H1 (cell line): ENCODE measurements at regions not wholly inside any gene's neighbourhood (a gene's known extent, or its start where the extent isn't known, plus 50 kb on each side); places are given as distances from the start of the nearest gene placed in this dataset.

ENCODE experiments used
- CTCF ChIA-PET: fragments of 300-600 bp; sonication (Branson Sonifier 250); formaldehyde crosslinking; loops from one replicate; lab custom pipeline; 2021; ENCODE audit not compliant: partially characterized antibody; lab: Charles Lee
- POLR2A ChIA-PET: fragments of 300-600 bp; sonication (Branson Sonifier 250); formaldehyde crosslinking; loops from one replicate; lab custom pipeline; 2021; ENCODE audit warnings: inconsistent platforms; ENCODE audit not compliant: partially characterized antibody; lab: Charles Lee
- DNase-seq, 2 experiments: peaks; one replicate each; pipeline versions ENCODE4 v3.0.0 to v3.0.0-alpha.2; 2010 to 2022; ENCODE audit warnings: low spot score in 2 of 2, low read depth in 1 of 2, mixed read lengths in 1 of 2
- FAIRE-seq: peaks from 2 replicates; lab custom pipeline; 2011; peaks lifted over from hg19 to GRCh38; lab: Jason Lieb, UNC
- H2AFZ ChIP-seq: 2 replicates; pipeline ENCODE4 v1.8.1; 2012; ENCODE audit warnings: low read length, inconsistent platforms
- H2AK5ac ChIP-seq: 2 replicates; pipeline ENCODE4 v1.6.1; 2013; ENCODE audit warnings: low read depth, low read length
- H2BK120ac ChIP-seq: replicated peaks from 2 replicates; pipeline ENCODE3; 2013; ENCODE audit warnings: low read depth, low read length, inconsistent platforms
- H2BK12ac ChIP-seq: 2 replicates; pipeline ENCODE4 v1.6.1; 2013; ENCODE audit warnings: low read depth, low read length
- H2BK15ac ChIP-seq: 2 replicates; pipeline ENCODE4 v1.6.1; 2013; ENCODE audit warnings: low read length
- H2BK20ac ChIP-seq: 2 replicates; pipeline ENCODE4 v1.6.1; 2013; ENCODE audit warnings: low read length
- H2BK5ac ChIP-seq: 2 replicates; pipeline ENCODE4 v1.6.1; 2013; ENCODE audit warnings: low read depth, low read length
- H3K14ac ChIP-seq: 2 replicates; pipeline ENCODE4 v1.6.1; 2013; ENCODE audit warnings: inconsistent platforms; ENCODE audit not compliant: insufficient read length
- H3K18ac ChIP-seq: 2 replicates; pipeline ENCODE4 v1.6.1; 2013; ENCODE audit warnings: low read length; ENCODE audit errors: extremely low read depth
- H3K23ac ChIP-seq: 2 replicates; pipeline ENCODE4 v1.6.1; 2013; ENCODE audit warnings: inconsistent platforms; ENCODE audit not compliant: insufficient read length
- H3K23me2 ChIP-seq: 2 replicates; pipeline ENCODE4 v1.6.1; 2013; ENCODE audit warnings: low read depth, low read length
- H3K27ac ChIP-seq: 2 replicates; pipeline ENCODE4 v1.6.1; 2011; ENCODE audit warnings: low read depth, low read length, inconsistent platforms
- H3K27me3 ChIP-seq, 4 experiments: replicated peaks in 1 of 4; 1 replicate in 1 of 4; 2 replicates in 3 of 4; pipeline versions ENCODE4 v1.6.1 to v1.8.1; 2011 to 2013; ENCODE audit warnings: low read length in 3 of 4, mild to moderate bottlenecking in 3 of 4, inconsistent platforms in 2 of 4, mixed read lengths in 2 of 4, moderate library complexity in 1 of 4; ENCODE audit not compliant: control insufficient read depth in 3 of 4, insufficient read depth in 3 of 4; ENCODE audit errors: extremely low read depth in 1 of 4
- H3K36me3 ChIP-seq, 4 experiments: 2 replicates each; pipeline versions ENCODE4 v1.6.1 to v1.8.1; 2011 to 2013; ENCODE audit warnings: mild to moderate bottlenecking in 4 of 4, low read length in 3 of 4, moderate library complexity in 2 of 4, control low read depth in 1 of 4, inconsistent platforms in 1 of 4; ENCODE audit not compliant: insufficient read depth in 4 of 4, control insufficient read depth in 2 of 4
- H3K4ac ChIP-seq: replicated peaks from 2 replicates; pipeline ENCODE3; 2013; ENCODE audit warnings: low read length, low read depth, mixed read lengths, inconsistent platforms; ENCODE audit not compliant: insufficient read length
- H3K4me1 ChIP-seq, 4 experiments: replicated peaks in 1 of 4; 1 replicate in 1 of 4; 2 replicates in 3 of 4; pipeline versions ENCODE4 v1.6.1 to v1.8.1; 2011 to 2013; ENCODE audit warnings: low read length in 3 of 4, inconsistent platforms in 2 of 4, mixed read lengths in 1 of 4; ENCODE audit not compliant: insufficient read depth in 4 of 4, control insufficient read depth in 3 of 4
- H3K4me2 ChIP-seq, 2 experiments: 2 replicates each; pipeline versions ENCODE4 v1.6.1 to v1.8.1; 2011 to 2013; ENCODE audit warnings: low read depth in 2 of 2, low read length in 2 of 2, control low read depth in 1 of 2, inconsistent platforms in 1 of 2, mild to moderate bottlenecking in 1 of 2; ENCODE audit not compliant: insufficient read depth in 1 of 2
- H3K4me3 ChIP-seq, 4 experiments: fragments of 200-600, 300-600 bp in 1 of 4; sonication (generic), shearing (Covaris generic), sonication (Bioruptor Twin) in 1 of 4; 2 replicates each; pipeline versions ENCODE4 v1.5.1 to v1.8.1; 2011 to 2016; ENCODE audit warnings: low read length in 4 of 4, low read depth in 3 of 4, control low read depth in 2 of 4, inconsistent platforms in 2 of 4, mild to moderate bottlenecking in 2 of 4, mixed read lengths in 1 of 4, moderate library complexity in 1 of 4; ENCODE audit not compliant: insufficient read depth in 2 of 4; ENCODE audit errors: extremely low read depth in 1 of 4
- H3K56ac ChIP-seq: replicated peaks from 2 replicates; pipeline ENCODE3; 2013; ENCODE audit warnings: low read depth, mild to moderate bottlenecking, mixed read lengths, low read length, inconsistent platforms; ENCODE audit not compliant: insufficient read length
- H3K79me1 ChIP-seq: 2 replicates; pipeline ENCODE4 v1.6.1; 2013; ENCODE audit warnings: low read depth, low read length, control low read depth
- H3K79me2 ChIP-seq, 2 experiments: 2 replicates each; pipeline versions ENCODE4 v1.6.1 to v1.8.1; 2012 to 2013; ENCODE audit warnings: low read length in 2 of 2, mild to moderate bottlenecking in 2 of 2, inconsistent platforms in 1 of 2; ENCODE audit not compliant: insufficient read depth in 2 of 2, control insufficient read depth in 1 of 2
- H3K9ac ChIP-seq, 4 experiments: replicated peaks in 1 of 4; 1 replicate in 1 of 4; 2 replicates in 3 of 4; pipeline versions ENCODE4 v1.6.1 to v1.8.1; 2011 to 2013; ENCODE audit warnings: low read depth in 3 of 4, low read length in 3 of 4, control low read depth in 2 of 4, mild to moderate bottlenecking in 2 of 4, moderate library complexity in 2 of 4, inconsistent platforms in 1 of 4; ENCODE audit errors: extremely low read depth in 1 of 4
- H3K9me3 ChIP-seq, 2 experiments: 2 replicates each; pipeline versions ENCODE4 v1.6.1 to v1.8.1; 2012 to 2013; ENCODE audit warnings: mild to moderate bottlenecking in 2 of 2, moderate library complexity in 2 of 2, control low read depth in 1 of 2, inconsistent platforms in 1 of 2, low read depth in 1 of 2, low read length in 1 of 2, mixed read lengths in 1 of 2; ENCODE audit not compliant: insufficient read depth in 2 of 2
- H4K20me1 ChIP-seq, 2 experiments: replicated peaks in 1 of 2; 2 replicates each; pipeline versions ENCODE3 to v1.8.1; 2011 to 2013; ENCODE audit warnings: inconsistent platforms in 2 of 2, low read length in 2 of 2, mild to moderate bottlenecking in 1 of 2; ENCODE audit not compliant: insufficient read depth in 2 of 2, control insufficient read depth in 1 of 2
- H4K5ac ChIP-seq: 2 replicates; pipeline ENCODE4 v1.6.1; 2013; ENCODE audit warnings: low read length, low read depth, mixed read lengths, inconsistent platforms; ENCODE audit not compliant: insufficient read length
- H4K8ac ChIP-seq: 2 replicates; pipeline ENCODE4 v1.8.0; 2013; ENCODE audit warnings: mild to moderate bottlenecking, moderate library complexity, low read length, inconsistent platforms; ENCODE audit not compliant: insufficient read depth; ENCODE audit errors: extremely low read depth
- H4K91ac ChIP-seq: replicated peaks from 2 replicates; pipeline ENCODE3; 2013; ENCODE audit warnings: low read length, mixed read lengths, inconsistent platforms; ENCODE audit not compliant: insufficient read length
- CEBPB ChIP-seq: IDR thresholded peaks from 2 replicates; pipeline ENCODE4 v1.6.1; 2012; ENCODE audit warnings: low read depth, low read length
- CHD1 ChIP-seq: IDR thresholded peaks from 2 replicates; pipeline ENCODE4 v1.6.1; 2012; ENCODE audit warnings: low read depth, low read length, improper control_type of control experiment
- CTBP2 ChIP-seq: IDR thresholded peaks from 2 replicates; pipeline ENCODE4 v1.7.0; 2011; ENCODE audit warnings: borderline replicate concordance, mild to moderate bottlenecking, moderate library complexity, mixed read lengths, low read length; ENCODE audit not compliant: insufficient read depth, insufficient read length
- EZH2 ChIP-seq: fragments of 200-600 bp; sonication (generic); IDR thresholded peaks from 2 replicates; pipeline ENCODE4 v1.7.1; 2012; ENCODE audit warnings: low read depth, mild to moderate bottlenecking, moderate library complexity, low read length, inconsistent platforms; ENCODE audit not compliant: severe bottlenecking
- FOSL1 ChIP-seq: IDR thresholded peaks from 2 replicates; pipeline ENCODE4 v1.6.1; 2011; ENCODE audit warnings: mild to moderate bottlenecking, low read depth, low read length, moderate library complexity; ENCODE audit not compliant: insufficient read depth
- KDM1A ChIP-seq: fragments of 200-600, 300-600 bp; sonication (generic); IDR thresholded peaks from 2 replicates; pipeline ENCODE4 v1.7.1; 2016; ENCODE audit warnings: mild to moderate bottlenecking, low read length, borderline replicate concordance
- POU5F1 ChIP-seq: IDR thresholded peaks from 2 replicates; pipeline ENCODE4 v1.6.1; 2011; ENCODE audit warnings: low read depth, mild to moderate bottlenecking, low read length, moderate library complexity
- RXRA ChIP-seq: IDR thresholded peaks from 2 replicates; pipeline ENCODE4 v1.6.1; 2011; ENCODE audit warnings: low read depth, mild to moderate bottlenecking, low read length, moderate library complexity; ENCODE audit not compliant: insufficient read depth
- SP4 ChIP-seq: IDR thresholded peaks from 2 replicates; pipeline ENCODE4 v1.6.1; 2012; ENCODE audit warnings: low read length, inconsistent platforms
- WGBS, 2 experiments: shearing (Covaris generic) in 1 of 2; methylation state at CpG; one replicate each; pipeline versions ENCODE4 v1.1.6 to v1.1.7; 2013 to 2015; ENCODE audit warnings: low lambda C conversion rate in 2 of 2, mixed read lengths in 2 of 2, inconsistent platforms in 1 of 2, low coverage in 1 of 2, missing lambda C conversion rate in 1 of 2; ENCODE audit not compliant: insufficient replicate concordance in 2 of 2, insufficient coverage in 1 of 2, insufficient read length in 1 of 2; ENCODE audit errors: extremely low coverage in 1 of 2, missing lambda C conversion rate in 1 of 2; 5-methylcytosine and 5-hydroxymethylcytosine counted together
- TF ChIP-seq, protein P1 (sequence below), 3 experiments: IDR thresholded peaks; 1 replicate in 2 of 3; 2 replicates in 1 of 3; pipeline versions ENCODE4 v1.5.1 to v1.6.1; 2011; ENCODE audit warnings: low read length in 3 of 3, mild to moderate bottlenecking in 3 of 3, inconsistent platforms in 2 of 3, low read depth in 1 of 3, moderate library complexity in 1 of 3; ENCODE audit not compliant: insufficient read depth in 1 of 3; ENCODE audit errors: control extremely low read depth in 1 of 3
- TF ChIP-seq, protein P2 (sequence below): IDR thresholded peaks from 2 replicates; pipeline ENCODE4 v1.6.1; 2012; ENCODE audit warnings: inconsistent platforms
- TF ChIP-seq, protein P3 (sequence below): IDR thresholded peaks from 2 replicates; pipeline ENCODE4 v1.6.1; 2012; ENCODE audit warnings: inconsistent platforms

DNA sequence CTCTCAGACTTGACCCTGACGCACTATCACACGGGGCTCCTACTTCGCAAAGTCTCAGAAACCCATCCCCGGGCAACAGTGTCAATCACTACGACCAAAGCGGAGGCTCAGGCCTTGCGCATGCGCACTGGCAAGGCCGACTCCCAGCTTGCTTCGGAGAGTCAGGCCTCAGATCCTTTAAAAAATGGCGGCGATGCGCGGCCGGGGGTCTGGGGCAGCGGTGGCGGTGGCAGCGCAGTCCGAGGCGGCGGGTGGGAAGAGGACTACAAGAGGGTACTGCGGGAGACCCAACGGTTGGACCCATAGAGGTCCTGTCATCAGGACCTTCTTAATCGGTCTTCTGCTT lies 196.9 kb downstream of the ZNF716 start:
- Histone ChIP-seq H2BK15ac (no peak overlapping the region), H3K56ac (no peak overlapping the region), H3K4me1 (no peaks in the 10 kb centered on the region), H3K18ac (no peak overlapping the region), H3K4me3 (no peak overlapping the region), H2AFZ (no peak overlapping the region), H2BK5ac (no peak overlapping the region), H4K20me1 (no peaks in the 10 kb centered on the region), H3K4ac (no peak overlapping the region), H3K23ac (no peak overlapping the region), H2BK12ac (no peak overlapping the region), H3K14ac (no peak overlapping the region), H3K27ac (no peak overlapping the region), H3K27me3 (no peaks in the 10 kb centered on the region), H3K79me1 (no peaks in the 10 kb centered on the region), H4K5ac (no peak overlapping the region), H3K9ac (no peak overlapping the region), H2BK120ac (no peak overlapping the region), H2BK20ac (no peak overlapping the region), H2AK5ac (no peak overlapping the region), H4K91ac (no peak overlapping the region), H3K4me2 (no peak overlapping the region), H3K36me3 (peaks cover 0 to 2% (median 0%) of the 10 kb centered on the region in 4 experiments; a peak in 1 of 8 replicates), H4K8ac (no peak overlapping the region), H3K9me3 (peaks cover 52 to 88% of the 10 kb centered on the region in 2 experiments), H3K23me2 (no peaks in the 10 kb centered on the region), H3K79me2 (no peaks in the 10 kb centered on the region)
- DNase-seq = no peak
- ChIA-PET POLR2A (no interaction called here), CTCF (no interaction called here)
- no peak for FAIRE-seq
- 98% methylated on average over 21 of the region's 24 CpGs; no CpG with 5 or more reads in 1 of the 2 experiments for WGBS, 2 experiments
- no peak for TF ChIP-seq CHD1
- no peak for TF ChIP-seq CEBPB
- TF ChIP-seq FOSL1 = no peak
- TF ChIP-seq EZH2 = no peak
- TF ChIP-seq KDM1A = no peak
- TF ChIP-seq, protein P1, sequence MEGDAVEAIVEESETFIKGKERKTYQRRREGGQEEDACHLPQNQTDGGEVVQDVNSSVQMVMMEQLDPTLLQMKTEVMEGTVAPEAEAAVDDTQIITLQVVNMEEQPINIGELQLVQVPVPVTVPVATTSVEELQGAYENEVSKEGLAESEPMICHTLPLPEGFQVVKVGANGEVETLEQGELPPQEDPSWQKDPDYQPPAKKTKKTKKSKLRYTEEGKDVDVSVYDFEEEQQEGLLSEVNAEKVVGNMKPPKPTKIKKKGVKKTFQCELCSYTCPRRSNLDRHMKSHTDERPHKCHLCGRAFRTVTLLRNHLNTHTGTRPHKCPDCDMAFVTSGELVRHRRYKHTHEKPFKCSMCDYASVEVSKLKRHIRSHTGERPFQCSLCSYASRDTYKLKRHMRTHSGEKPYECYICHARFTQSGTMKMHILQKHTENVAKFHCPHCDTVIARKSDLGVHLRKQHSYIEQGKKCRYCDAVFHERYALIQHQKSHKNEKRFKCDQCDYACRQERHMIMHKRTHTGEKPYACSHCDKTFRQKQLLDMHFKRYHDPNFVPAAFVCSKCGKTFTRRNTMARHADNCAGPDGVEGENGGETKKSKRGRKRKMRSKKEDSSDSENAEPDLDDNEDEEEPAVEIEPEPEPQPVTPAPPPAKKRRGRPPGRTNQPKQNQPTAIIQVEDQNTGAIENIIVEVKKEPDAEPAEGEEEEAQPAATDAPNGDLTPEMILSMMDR (IDR thresholded peaks at IDR 0.05; ENCODE audit: control extremely low read depth in 1 of 3, insufficient read depth in 1 of 3, low read depth in 1 of 3, low read length in 3 of 3) = no peak
- no peak for TF ChIP-seq SP4
- no peak for TF ChIP-seq POU5F1
- TF ChIP-seq, protein P2, sequence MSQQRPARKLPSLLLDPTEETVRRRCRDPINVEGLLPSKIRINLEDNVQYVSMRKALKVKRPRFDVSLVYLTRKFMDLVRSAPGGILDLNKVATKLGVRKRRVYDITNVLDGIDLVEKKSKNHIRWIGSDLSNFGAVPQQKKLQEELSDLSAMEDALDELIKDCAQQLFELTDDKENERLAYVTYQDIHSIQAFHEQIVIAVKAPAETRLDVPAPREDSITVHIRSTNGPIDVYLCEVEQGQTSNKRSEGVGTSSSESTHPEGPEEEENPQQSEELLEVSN = no peak
- no peak for TF ChIP-seq RXRA
- TF ChIP-seq, protein P3, sequence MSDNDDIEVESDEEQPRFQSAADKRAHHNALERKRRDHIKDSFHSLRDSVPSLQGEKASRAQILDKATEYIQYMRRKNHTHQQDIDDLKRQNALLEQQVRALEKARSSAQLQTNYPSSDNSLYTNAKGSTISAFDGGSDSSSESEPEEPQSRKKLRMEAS = no peak
- TF ChIP-seq CTBP2 = no peak
